HG02623 (cell line): ENCODE measurements at regions not wholly inside any gene's neighbourhood (a gene's known extent, or its start where the extent isn't known, plus 50 kb on each side); places are given as distances from the start of the nearest gene placed in this dataset.

Experiments used
- ATAC-seq: cut with Tn5 transposase; IDR thresholded peaks from one replicate; pipeline ENCODE4 v1.9.1; 2021; ENCODE audit warnings: moderate library complexity; ENCODE audit not compliant: unreplicated experiment

DNA sequence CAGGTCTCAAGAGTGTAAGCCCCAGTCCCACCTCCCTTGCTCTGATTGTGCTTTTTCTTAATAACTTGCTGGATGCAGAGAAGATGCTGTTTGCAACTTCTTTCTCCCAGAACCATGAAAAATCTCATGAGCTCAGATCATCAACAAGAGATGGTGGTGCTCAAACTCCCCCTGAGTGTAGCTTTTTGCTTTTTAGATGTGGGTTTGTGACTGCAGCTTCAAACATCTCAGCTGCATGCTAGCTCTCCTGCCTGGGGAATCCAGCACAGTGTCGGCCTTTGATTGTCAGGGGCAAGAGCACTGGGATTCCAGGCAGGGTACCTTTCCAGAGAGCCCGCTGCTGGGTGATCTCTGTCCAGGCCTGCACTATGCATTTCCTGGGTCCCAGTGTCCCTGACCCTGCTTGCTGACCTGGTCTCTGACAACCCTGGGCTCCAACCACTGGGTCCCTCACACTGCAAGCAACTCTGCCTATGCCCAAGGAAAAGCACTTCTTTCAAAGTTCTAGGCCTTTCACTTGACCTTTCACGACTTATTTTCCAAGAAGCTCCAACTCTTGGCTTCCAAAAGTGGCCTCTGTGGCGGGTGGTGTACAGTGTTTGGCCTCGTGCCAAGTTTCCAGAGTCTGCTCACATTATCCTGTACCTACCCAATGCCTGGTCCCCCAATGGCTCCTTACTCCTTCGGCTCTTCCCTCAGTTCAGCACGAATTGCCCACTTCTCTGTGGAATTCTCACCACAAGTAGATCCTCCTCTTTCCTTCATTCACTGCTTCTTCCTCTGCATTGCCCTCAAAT lies 69.7 kb upstream of the LY86 start:
- no peak for ATAC-seq

DNA sequence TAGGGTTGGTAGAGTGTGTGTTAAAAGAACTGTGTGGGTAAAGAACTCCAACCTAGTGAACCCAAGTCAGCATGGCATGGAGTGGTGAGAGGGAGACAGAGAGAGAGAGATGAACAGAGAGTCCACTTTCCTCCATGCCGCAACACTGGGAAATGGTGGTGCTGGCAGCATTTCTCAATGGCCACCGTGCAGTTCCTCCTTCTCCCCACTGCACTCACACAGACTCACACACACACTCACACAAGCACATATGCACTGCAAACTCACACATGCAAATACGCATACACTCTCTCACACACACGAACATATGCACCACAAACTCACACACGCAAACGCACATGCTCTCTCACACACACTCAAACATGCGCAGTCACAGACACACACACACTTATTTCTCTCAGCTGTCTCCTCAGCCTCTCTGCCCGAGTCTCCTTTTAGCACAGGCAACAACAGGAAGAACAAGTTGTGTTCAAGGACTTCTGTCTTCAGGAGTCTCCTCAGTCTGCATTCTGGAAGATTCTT lies 66.5 kb upstream of the LY86 start:
- ATAC-seq = no peak

DNA sequence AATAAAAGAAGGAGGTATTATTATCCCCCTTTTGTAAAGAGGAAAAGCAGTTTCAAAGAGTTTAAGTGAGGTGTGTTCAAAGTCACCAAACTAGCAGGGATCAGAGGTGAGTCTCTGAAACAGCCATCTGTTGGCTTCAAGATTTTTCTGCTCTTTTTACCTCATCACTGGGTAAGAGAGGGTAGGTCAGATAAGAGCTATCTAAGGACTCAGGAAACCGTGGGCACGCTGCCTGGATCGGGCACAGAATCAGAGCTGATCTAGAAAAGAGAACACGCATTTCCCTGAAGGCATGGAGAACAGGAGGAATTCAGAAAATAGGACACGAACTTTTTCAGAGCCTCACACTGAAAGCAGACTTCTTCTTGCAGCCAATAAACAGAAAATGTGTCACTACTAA lies 65.8 kb upstream of the LY86 start:
- no peak for ATAC-seq

DNA sequence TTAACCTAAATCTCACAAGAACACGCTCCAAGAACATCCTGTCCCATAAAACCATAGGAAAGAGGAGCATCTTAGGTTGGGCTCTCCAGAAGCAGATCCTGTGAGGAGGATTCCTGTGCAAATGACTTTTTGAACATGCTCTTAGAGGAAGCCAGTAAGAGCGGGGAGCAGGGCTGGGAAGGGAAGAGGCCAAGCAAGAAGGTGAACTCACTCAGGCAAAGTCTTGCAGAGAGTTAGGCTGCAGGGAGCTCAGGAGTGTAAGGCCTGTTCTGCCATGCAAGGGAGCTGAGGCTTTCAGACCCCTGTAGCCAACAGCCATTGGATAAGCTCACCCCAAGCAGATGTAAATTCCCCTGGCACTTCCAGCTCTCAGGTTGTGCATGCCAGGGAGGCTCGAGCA lies 63.6 kb upstream of the LY86 start:
- ATAC-seq = no peak

DNA sequence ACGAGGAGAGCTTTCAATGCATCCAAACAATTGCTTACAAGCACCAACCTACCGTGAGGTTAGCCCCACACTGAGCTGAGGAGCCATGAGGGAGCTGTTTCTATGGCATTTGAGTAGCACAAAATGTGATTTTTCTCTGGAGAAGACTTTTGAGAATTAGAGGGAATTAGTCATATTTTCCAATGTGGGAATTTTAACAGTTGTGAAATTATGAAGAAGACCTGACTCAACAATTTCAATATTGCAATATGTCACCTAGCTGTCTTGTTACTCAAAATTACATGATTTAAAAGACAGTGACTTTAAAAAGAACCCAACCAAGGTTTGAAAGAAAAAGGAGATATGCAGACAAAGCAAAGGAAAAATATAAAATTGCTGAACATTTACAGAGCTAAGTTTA lies 62.6 kb upstream of the LY86 start:
- ATAC-seq = no peak

DNA sequence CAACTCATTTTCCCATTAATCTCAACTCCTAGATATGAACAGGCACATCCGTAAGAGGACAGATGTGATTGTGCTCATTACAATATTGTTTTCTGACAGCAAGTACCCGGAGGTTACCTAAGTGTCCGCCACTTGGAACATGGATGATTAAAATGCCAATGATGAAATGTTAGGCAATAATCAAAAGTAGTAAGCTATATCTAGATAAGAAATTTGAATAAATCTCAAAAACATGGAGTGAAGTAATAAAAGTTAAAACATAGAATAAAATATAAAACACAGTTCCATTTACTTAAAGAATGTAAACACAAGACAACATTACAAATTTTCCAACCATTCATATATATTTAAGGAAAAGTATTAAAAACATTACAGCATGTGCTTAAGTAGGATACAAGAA lies 59.2 kb upstream of the LY86 start:
- no peak for ATAC-seq

DNA sequence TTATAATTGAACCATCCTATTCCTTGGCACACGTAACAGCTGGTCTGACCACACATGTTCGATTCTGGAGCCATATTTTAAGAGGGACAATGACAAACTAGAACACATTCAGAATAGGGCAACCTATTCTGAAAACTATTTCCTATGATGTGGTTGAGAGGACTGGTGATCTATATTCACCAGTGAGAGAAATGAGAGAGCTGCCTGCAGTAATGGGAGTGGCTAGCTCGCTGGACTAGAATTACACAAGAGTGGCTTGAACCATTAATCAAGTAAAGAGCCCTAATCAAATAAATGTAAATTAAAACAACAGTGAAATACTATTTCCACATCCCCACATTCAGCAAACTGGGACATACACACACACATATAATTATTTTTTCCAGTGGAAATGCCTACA lies 55.3 kb upstream of the LY86 start:
- ATAC-seq = no peak

DNA sequence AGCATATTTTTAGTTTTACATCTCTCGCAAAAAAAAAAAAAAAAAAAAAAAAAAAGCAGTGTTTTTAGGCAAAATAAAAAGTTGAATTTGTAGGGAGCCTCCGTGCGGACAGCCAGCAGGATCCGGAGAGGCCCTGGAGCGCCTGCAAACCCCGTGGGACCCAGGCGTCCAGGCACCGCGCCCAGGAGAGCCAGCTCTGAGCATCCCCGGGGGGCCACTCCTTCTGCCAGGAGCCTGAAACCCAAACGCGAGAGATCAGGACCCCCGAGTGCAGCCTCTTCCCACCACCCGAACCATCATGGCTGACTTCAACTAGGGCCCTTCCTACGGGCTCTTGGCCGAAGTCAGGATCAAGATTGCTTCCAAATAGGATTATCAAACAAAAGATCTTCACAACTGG lies 54.1 kb upstream of the LY86 start:
- ATAC-seq = no peak

DNA sequence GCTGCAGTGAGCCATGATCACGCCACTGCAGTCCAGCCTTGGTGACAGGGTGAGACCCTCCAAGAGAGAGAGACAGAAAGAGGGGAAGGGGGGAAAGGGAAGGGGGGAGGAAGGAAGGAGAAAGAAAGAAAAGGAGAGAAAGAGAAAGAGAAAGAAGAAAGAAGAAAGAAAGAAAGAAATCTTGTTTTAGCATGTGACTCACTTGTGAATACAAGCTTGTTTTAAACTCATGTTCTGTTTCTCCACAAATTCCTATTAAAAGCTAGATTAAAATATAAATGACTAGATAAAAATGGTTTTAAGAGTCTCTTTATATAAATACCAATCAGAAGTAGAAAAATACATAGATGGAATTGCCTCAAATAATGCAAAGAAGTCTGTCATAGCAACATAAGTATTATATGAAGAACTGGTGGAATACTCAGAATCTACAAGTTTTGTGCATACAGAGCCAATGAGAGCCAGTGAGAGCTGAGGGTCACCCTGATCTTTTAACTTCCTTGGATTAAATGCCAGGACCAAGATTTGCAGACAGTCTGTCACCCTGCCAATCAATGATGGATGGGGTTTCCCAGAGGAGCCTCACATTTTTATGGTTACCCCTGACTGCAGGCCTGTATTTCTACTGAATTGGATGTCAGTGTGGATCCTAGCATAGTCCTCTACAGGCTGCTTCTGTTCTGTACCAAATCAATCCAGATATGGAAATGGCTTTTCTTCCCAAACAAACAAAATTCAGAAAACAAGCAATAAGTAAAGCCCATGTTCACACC lies 50.8 kb upstream of the LY86 start:
- ATAC-seq = no peak

DNA sequence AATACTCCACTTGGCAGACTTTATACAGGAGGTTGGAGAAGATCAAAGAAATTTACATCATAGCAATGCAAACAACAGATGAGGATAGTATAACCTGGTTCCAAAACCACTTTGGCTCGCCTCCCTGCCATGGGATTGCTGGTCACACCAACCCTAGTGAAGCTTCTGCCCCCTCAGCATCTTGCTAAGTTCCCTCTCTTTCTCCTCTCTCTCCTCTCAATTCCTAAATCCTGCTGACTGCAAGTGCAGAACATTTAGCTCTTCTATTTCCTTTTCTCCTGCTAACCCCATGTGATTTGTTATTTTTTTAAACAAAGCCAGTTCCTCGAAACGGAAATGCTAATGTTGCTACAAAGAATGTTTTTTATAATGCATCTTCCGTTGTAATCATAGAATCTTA lies 50.3 kb upstream of the LY86 start:
- ATAC-seq = no peak
